ENCODE measurements at regions not wholly inside any gene's neighbourhood (a gene's known extent, or its start where the extent isn't known, plus 50 kb on each side); places are given as distances from the start of the nearest gene placed in this dataset.

GRCh38 chr9:124180557-124180956 lies 77.2 kb upstream of the NEK6 start:
- TF ChIP-seq POLR2AphosphoS5 (IDR thresholded peaks at IDR 0.05) = no peak
- TF ChIP-seq CTCF (IDR thresholded peaks at IDR 0.05) = no peak
- no peak for TF ChIP-seq EP300 (IDR thresholded peaks at IDR 0.05)
- no peak for TF ChIP-seq POLR2A (IDR thresholded peaks at IDR 0.05)

Measured in sigmoid colon (tissue), 4 donors.